Endothelial cell of umbilical vein (primary cell): ENCODE measurements at regions not wholly inside any gene's neighbourhood (a gene's known extent, or its start where the extent isn't known, plus 50 kb on each side); places are given as distances from the start of the nearest gene placed in this dataset.

Source experiments
- BruUV-seq: library from RNA; stranded (reverse); fragments of 400-500 nt; replicated peaks from 2 replicates; lab custom pipeline; 2021; lab: Mats Ljungman, UMichigan
- CTCF ChIA-PET: fragments of 300-600, 350-600 bp; sonication (Branson Sonifier 250); formaldehyde crosslinking; loops from one replicate; lab custom pipeline; 2021; ENCODE audit warnings: antibody characterized with exemption, inconsistent platforms; lab: Charles Lee
- POLR2A ChIA-PET: fragments of 300-600, 350-600 bp; sonication (Branson Sonifier 250); formaldehyde crosslinking; loops from one replicate; lab custom pipeline; 2021; ENCODE audit warnings: antibody characterized with exemption, inconsistent platforms; lab: Charles Lee
- DNase-seq: peaks from one replicate; pipeline ENCODE4 v3.0.0-alpha.2; 2011; ENCODE audit warnings: low read depth, low spot score
- FAIRE-seq: peaks from 2 replicates; lab custom pipeline; 2011; peaks lifted over from hg19 to GRCh38; lab: Jason Lieb, UNC
- H2AFZ ChIP-seq: 2 replicates; pipeline ENCODE4 v1.6.0; 2012; ENCODE audit warnings: low read depth, low read length, control low read depth, inconsistent platforms
- H3K27ac ChIP-seq: 2 replicates; pipeline ENCODE4 v1.5.1; 2011; ENCODE audit warnings: low read depth, mild to moderate bottlenecking, control low read depth, low read length, moderate library complexity; ENCODE audit not compliant: insufficient read depth
- H3K27me3 ChIP-seq, 2 experiments: 2 replicates each; pipeline versions ENCODE4 v1.6.0 to v1.6.1; 2011; ENCODE audit warnings: low read length in 2 of 2, mixed read lengths in 1 of 2; ENCODE audit not compliant: control insufficient read depth in 2 of 2, insufficient read depth in 2 of 2
- H3K36me3 ChIP-seq, 2 experiments: 2 replicates in 1 of 2; 3 replicates in 1 of 2; pipeline ENCODE4 v1.5.1; 2011; ENCODE audit warnings: low read length in 2 of 2, mild to moderate bottlenecking in 1 of 2, moderate library complexity in 1 of 2; ENCODE audit not compliant: control insufficient read depth in 2 of 2, insufficient read depth in 2 of 2; ENCODE audit errors: extremely low read depth in 1 of 2
- H3K4me1 ChIP-seq: 3 replicates; pipeline ENCODE4 v1.5.1; 2011; ENCODE audit warnings: mild to moderate bottlenecking, low read length; ENCODE audit not compliant: control insufficient read depth, insufficient read depth; ENCODE audit errors: extremely low read depth
- H3K4me2 ChIP-seq: 2 replicates; pipeline ENCODE4 v1.6.1; 2011; ENCODE audit warnings: low read length, control low read depth, mixed read lengths; ENCODE audit not compliant: insufficient read depth
- H3K4me3 ChIP-seq, 3 experiments: fragments of 200-600 bp in 1 of 3; sonication (generic), shearing (Covaris generic) in 1 of 3; replicated peaks in 1 of 3; 2 replicates each; pipeline ENCODE4 v1.5.1; 2011 to 2016; ENCODE audit warnings: control low read depth in 3 of 3, low read length in 3 of 3, mild to moderate bottlenecking in 2 of 3, inconsistent platforms in 1 of 3, low read depth in 1 of 3, moderate library complexity in 1 of 3; ENCODE audit not compliant: insufficient read depth in 1 of 3
- H3K79me2 ChIP-seq: 2 replicates; pipeline ENCODE4 v1.6.0; 2012; ENCODE audit warnings: low read length, inconsistent platforms; ENCODE audit not compliant: control insufficient read depth, insufficient read depth
- H3K9ac ChIP-seq: replicated peaks from 2 replicates; pipeline ENCODE3; 2011; ENCODE audit warnings: low read length, control low read depth; ENCODE audit not compliant: insufficient read depth; ENCODE audit errors: extremely low read depth
- H3K9me1 ChIP-seq: replicated peaks from 3 replicates; pipeline ENCODE4 v1.6.0; 2011; ENCODE audit warnings: mild to moderate bottlenecking, low read length; ENCODE audit not compliant: control insufficient read depth, insufficient read depth; ENCODE audit errors: extremely low read depth
- H3K9me3 ChIP-seq: replicated peaks from 2 replicates; pipeline ENCODE4 v1.5.1; 2012; ENCODE audit warnings: low read length, inconsistent platforms; ENCODE audit not compliant: control insufficient read depth, insufficient read depth
- H4K20me1 ChIP-seq: replicated peaks from 2 replicates; pipeline ENCODE3; 2011; ENCODE audit warnings: mild to moderate bottlenecking, low read length; ENCODE audit not compliant: control insufficient read depth, insufficient read depth; ENCODE audit errors: extremely low read depth
- CTCF ChIP-seq, 2 donors: IDR thresholded peaks; 1 replicate in 1 of 2; 2 replicates in 1 of 2; pipeline ENCODE4 v1.5.1; 2011; ENCODE audit warnings: low read length in 2 of 2, mild to moderate bottlenecking in 2 of 2, moderate library complexity in 2 of 2, control low read depth in 1 of 2, inconsistent platforms in 1 of 2, low read depth in 1 of 2; ENCODE audit not compliant: insufficient read depth in 1 of 2; ENCODE audit errors: extremely low read depth in 1 of 2
- EZH2 ChIP-seq: IDR thresholded peaks from 2 replicates; pipeline ENCODE4 v1.6.1; 2012; ENCODE audit warnings: borderline replicate concordance, low read depth, mild to moderate bottlenecking, moderate library complexity, low read length, inconsistent platforms; ENCODE audit not compliant: severe bottlenecking
- FOS ChIP-seq: IDR thresholded peaks from 2 replicates; pipeline ENCODE4 v1.6.1; 2011; ENCODE audit warnings: mild to moderate bottlenecking, low read length, moderate library complexity, borderline replicate concordance; ENCODE audit not compliant: insufficient read depth
- GATA2 ChIP-seq: IDR thresholded peaks from 2 replicates; pipeline ENCODE4 v1.7.0; 2011; ENCODE audit warnings: low read depth, mild to moderate bottlenecking, moderate library complexity, mixed read lengths, low read length; ENCODE audit not compliant: insufficient read length, insufficient read depth
- JUN ChIP-seq: IDR thresholded peaks from 2 replicates; pipeline ENCODE4 v1.6.1; 2011; ENCODE audit warnings: borderline replicate concordance, low read depth; ENCODE audit not compliant: insufficient read length, insufficient read depth
- MAX ChIP-seq: IDR thresholded peaks from 2 replicates; pipeline ENCODE4 v1.6.1; 2011; ENCODE audit not compliant: insufficient read depth, insufficient read length
- MYC ChIP-seq: IDR thresholded peaks from one replicate; pipeline ENCODE4 v1.6.1; 2011; ENCODE audit warnings: mild to moderate bottlenecking, low read depth, low read length
- POLR2A ChIP-seq: IDR thresholded peaks from 2 replicates; pipeline ENCODE4 v1.6.1; 2012; ENCODE audit warnings: low read depth, mild to moderate bottlenecking, control low read depth, low read length
- POLR2AphosphoS5 ChIP-seq: IDR thresholded peaks from 2 replicates; pipeline ENCODE4 v1.6.1; 2012; ENCODE audit warnings: low read depth, mild to moderate bottlenecking, control low read depth, low read length, moderate library complexity; ENCODE audit not compliant: insufficient read depth
- dilution Hi-C: fragments of 300-500 bp; cut with MboI; formaldehyde crosslinking; loops from one replicate; pipeline ENCODE4 v1.15.0; 2019; ENCODE audit warnings: low sequenced_read_pairs; ENCODE audit not compliant: extremely low pct_ligation_motif_present
- intact Hi-C: fragments of 100-400 bp; cut with micrococcal nuclease; formaldehyde crosslinking; loops from one replicate; pipeline ENCODE4 v1.10.0; 2022

- Histone ChIP-seq H3K9ac (no peak overlapping the region), H3K4me3 (no peak overlapping the region), H3K27me3 (no peaks in the 10 kb centered on the region), H4K20me1 (no peaks in the 10 kb centered on the region), H3K27ac (no peak overlapping the region), H3K79me2 (no peaks in the 10 kb centered on the region), H2AFZ (no peak overlapping the region), H3K9me3 (peaks cover 2% of the 10 kb centered on the region), H3K36me3 (no peaks in the 10 kb centered on the region), H3K4me2 (no peak overlapping the region), H3K4me1 (no peaks in the 10 kb centered on the region), H3K9me1 (no peaks in the 10 kb centered on the region)
- ChIA-PET CTCF (no interaction called here), POLR2A (no interaction called here)
- DNase-seq (no peak), FAIRE-seq (no peak)
- intact Hi-C loops: no loop called here
- dilution Hi-C loops: no loop called here
- BruUV-seq: no TSS peak
- TF ChIP-seq MAX (no peak), MYC (no peak), JUN (no peak), GATA2 (no peak), FOS (no peak), EZH2 (no peak), CTCF (IDR thresholded peaks at IDR 0.05; ENCODE audit: extremely low read depth in 1 of 2, insufficient read depth in 1 of 2, low read depth in 1 of 2, low read length in 2 of 2) (no peak), POLR2A (no peak), POLR2AphosphoS5 (no peak)
Measured at GRCh38 chr6:48986845-48987244, 476.2 kb downstream of the MMUT start.
